ENCODE measurements at regions not wholly inside any gene's neighbourhood (a gene's known extent, or its start where the extent isn't known, plus 50 kb on each side); places are given as distances from the start of the nearest gene placed in this dataset.
"Not testable (repeated sequence)": the region's sequence is repeated elsewhere in the genome, so short reads cannot be mapped to it uniquely, and the experiment has no call there.

- no peak overlapping the region for H3K4me3 ChIP-seq (ENCODE audit: low read length)
- TF ChIP-seq, protein P1, sequence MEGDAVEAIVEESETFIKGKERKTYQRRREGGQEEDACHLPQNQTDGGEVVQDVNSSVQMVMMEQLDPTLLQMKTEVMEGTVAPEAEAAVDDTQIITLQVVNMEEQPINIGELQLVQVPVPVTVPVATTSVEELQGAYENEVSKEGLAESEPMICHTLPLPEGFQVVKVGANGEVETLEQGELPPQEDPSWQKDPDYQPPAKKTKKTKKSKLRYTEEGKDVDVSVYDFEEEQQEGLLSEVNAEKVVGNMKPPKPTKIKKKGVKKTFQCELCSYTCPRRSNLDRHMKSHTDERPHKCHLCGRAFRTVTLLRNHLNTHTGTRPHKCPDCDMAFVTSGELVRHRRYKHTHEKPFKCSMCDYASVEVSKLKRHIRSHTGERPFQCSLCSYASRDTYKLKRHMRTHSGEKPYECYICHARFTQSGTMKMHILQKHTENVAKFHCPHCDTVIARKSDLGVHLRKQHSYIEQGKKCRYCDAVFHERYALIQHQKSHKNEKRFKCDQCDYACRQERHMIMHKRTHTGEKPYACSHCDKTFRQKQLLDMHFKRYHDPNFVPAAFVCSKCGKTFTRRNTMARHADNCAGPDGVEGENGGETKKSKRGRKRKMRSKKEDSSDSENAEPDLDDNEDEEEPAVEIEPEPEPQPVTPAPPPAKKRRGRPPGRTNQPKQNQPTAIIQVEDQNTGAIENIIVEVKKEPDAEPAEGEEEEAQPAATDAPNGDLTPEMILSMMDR (conservative IDR thresholded peaks at IDR 0.05; ENCODE audit: low read depth, low read length): no peak
- no peak for DNase-seq (ENCODE audit: low read depth)
Observed at GRCh38 chr5:85462957-85463356, 1078.3 kb upstream of the EDIL3 start.

GRCh38 chr5:85466423-85466822, 1081.7 kb upstream of the EDIL3 start:
- H3K4me3 ChIP-seq (ENCODE audit: low read length): no peak overlapping the region
- no peak for DNase-seq (ENCODE audit: low read depth)
- TF ChIP-seq, protein P1 (conservative IDR thresholded peaks at IDR 0.05; ENCODE audit: low read depth, low read length): no peak

GRCh38 chr5:85472749-85473148, 1088.1 kb upstream of the EDIL3 start:
- H3K4me3 ChIP-seq (ENCODE audit: low read length): no peak overlapping the region
- DNase-seq (ENCODE audit: low read depth): no peak
- TF ChIP-seq, protein P1 (conservative IDR thresholded peaks at IDR 0.05; ENCODE audit: low read depth, low read length): no peak

- DNase-seq (ENCODE audit: low read depth); H3K4me3 ChIP-seq (ENCODE audit: low read length): not testable (repeated sequence)
Observed at GRCh38 chr5:85475151-85475550, 1090.5 kb upstream of the EDIL3 start.

DNA sequence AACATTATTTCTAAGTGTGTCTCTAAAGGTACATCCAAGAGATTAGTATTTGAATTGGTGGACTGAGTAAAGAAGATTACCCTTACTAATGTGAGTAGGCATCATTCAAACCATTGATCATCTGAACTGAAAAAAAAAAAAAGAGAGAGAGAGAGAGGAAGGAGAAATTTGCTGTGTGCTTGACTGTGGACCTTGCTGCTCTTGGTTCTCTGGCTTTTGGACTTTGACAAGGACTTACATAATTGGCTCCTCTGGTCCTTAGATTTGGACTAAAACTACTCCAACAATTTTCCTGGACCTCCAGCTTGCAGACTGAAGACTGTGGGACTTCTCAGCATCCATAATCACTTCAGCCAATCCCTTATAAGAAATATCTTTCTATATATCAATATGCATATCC, 1091.9 kb upstream of the EDIL3 start:
- TF ChIP-seq, protein P1 (conservative IDR thresholded peaks at IDR 0.05; ENCODE audit: low read depth, low read length): no peak
- H3K4me3 ChIP-seq (ENCODE audit: low read length): no peak overlapping the region
- DNase-seq (ENCODE audit: low read depth): no peak

DNA sequence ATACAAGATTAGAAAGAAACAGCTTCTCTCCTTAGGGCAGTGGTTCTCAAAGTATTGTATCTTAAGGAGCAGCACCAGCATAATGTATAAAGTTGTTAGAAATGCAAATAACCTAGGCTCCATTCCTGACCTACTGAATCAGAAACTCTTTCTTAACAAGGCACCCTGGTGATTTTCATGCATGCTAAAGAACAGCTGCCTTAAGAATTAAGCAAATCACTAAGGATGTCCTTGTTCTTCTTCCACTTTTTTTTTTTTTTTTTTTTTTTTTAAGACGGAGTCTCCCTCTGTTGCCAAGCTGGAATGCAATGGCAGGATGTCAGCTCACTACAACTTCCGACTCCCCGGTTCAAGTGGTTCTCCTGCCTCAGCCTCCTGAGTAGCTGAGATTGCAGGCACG, 1095.2 kb upstream of the EDIL3 start:
- TF ChIP-seq, protein P1 (conservative IDR thresholded peaks at IDR 0.05; ENCODE audit: low read depth, low read length): no peak
- DNase-seq (ENCODE audit: low read depth): no peak
- no peak overlapping the region for H3K4me3 ChIP-seq (ENCODE audit: low read length)

- no peak overlapping the region for H3K4me3 ChIP-seq (ENCODE audit: low read length)
- TF ChIP-seq, protein P1 (conservative IDR thresholded peaks at IDR 0.05; ENCODE audit: low read depth, low read length): no peak
- DNase-seq (ENCODE audit: low read depth): no peak
Observed at GRCh38 chr5:85484982-85485574, 1100.4 kb upstream of the EDIL3 start.

GRCh38 chr5:85488295-85488694, 1103.6 kb upstream of the EDIL3 start:
- no peak overlapping the region for H3K4me3 ChIP-seq (ENCODE audit: low read length)
- DNase-seq (ENCODE audit: low read depth): no peak
- TF ChIP-seq, protein P1 (conservative IDR thresholded peaks at IDR 0.05; ENCODE audit: low read depth, low read length): no peak

Data from retinal pigment epithelial cell (primary cell).